Erythroblast (primary cell): ENCODE measurements at regions not wholly inside any gene's neighbourhood (a gene's known extent, or its start where the extent isn't known, plus 50 kb on each side); places are given as distances from the start of the nearest gene placed in this dataset.

Experiments
- GATA1 ChIP-seq: IDR thresholded peaks from 2 replicates; pipeline ENCODE4 v1.6.1; 2011; ENCODE audit warnings: low read depth, mild to moderate bottlenecking, control low read depth, low read length, moderate library complexity
- POLR2A ChIP-seq: IDR thresholded peaks from 2 replicates; pipeline ENCODE4 v1.6.1; 2011; ENCODE audit warnings: mild to moderate bottlenecking, low read length

GRCh38 chr4:66123831-66124413 is 453.6 kb upstream of the EPHA5 start:
- TF ChIP-seq POLR2A (no peak), GATA1 (no peak)
